HG03378 (cell line): ENCODE measurements at regions not wholly inside any gene's neighbourhood (a gene's known extent, or its start where the extent isn't known, plus 50 kb on each side); places are given as distances from the start of the nearest gene placed in this dataset.

Source experiments
- ATAC-seq: cut with Tn5 transposase; IDR thresholded peaks from one replicate; pipeline ENCODE4 v1.9.1; 2021; ENCODE audit warnings: mild to moderate bottlenecking, moderate library complexity; ENCODE audit not compliant: unreplicated experiment

DNA sequence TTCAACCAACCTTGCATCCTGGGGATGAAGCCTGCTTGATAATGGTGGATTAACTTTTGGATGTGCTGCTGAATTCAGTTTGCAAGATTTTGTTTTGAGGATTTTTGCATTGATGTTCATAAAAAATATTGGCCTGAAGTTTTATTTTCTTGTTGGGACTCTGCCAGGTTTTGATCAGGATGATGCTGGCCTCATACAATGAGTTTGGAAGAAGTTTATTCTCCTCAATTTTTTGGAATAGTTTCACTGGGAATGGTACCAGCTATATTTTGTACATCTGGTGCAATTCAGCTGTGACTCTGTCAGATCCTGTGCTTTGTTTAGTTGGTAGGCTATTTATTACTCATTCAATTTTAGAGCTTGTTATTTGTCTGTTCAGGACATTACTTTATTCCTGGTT lies 340.3 kb upstream of the TRAM1L1 start:
- no peak for ATAC-seq

DNA sequence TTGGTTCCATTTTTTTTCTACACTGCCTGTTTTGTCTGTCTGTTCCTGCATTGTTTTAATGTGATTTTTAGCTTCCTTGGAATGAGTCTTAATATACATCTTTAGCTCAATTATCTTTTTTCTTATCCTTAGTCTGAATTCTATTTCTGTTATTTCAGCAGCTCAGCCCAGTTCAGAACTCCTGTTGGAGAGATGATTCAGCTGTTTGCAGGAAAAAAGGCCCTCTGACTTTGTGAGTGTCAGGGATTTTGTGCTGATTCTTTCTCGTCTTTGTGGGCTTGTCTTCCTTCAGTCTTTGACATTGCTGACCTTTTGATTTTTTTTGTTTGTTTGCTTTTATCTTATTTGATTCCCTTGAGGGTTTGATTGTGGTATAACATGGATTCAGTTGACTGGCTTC lies 343.2 kb upstream of the TRAM1L1 start:
- no peak for ATAC-seq

DNA sequence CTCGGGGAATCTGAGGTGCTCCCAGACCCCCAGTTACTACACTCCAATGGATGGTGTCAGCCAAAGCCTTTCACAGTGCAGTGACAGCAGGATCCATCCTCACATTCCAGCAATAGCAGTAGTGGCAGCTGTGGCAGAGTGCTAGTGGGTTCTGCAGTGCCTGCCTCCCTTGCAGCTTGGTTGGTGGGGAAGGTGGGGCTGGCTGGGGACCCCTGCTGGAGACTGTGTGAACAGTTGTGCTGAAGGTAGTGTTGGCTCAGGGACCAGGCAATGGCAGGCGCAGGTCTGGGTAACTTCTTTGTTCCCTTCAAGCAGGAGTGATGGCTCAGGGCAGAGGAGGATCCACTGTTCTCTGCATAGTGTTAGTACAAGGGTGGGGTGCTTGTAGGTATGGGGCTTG lies 343.7 kb upstream of the TRAM1L1 start:
- no peak for ATAC-seq

DNA sequence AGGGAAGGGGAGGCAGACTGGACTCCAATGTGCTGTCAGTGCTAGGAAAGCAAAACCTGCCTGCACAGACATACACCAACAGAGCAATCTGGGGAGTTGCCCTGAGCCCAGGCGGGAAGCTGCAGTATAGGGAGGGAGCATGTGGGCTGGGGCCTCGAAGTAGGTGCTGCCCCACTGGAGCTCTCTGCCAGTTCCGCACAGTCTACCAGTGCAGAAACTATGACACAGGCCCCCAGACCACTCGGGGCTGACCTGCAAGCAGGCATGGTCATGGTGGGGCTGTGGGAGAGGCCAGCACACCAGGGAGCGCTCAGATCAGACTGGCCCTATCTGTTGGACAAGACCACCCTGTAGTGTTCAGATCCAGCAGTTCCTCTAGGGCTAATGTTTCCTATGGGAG lies 344.1 kb upstream of the TRAM1L1 start:
- ATAC-seq, result no peak

DNA sequence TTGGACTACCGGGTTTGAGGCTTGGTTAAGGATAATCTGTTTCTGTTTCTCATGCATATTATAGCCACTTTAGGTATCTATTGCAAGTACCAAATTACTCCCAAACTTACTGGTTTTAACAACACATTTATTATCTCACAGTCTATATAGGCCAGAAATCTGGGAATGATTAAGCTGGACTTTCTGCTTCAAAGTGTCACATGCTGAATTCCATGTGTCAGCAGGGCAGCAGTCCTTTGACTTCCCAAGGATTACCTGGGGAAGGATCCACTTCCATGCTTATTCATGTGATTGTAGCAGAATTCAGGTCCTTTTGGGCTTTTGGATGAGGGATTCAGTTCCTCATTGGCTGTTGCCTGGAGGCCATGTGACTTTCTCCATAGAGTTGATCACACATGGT lies 349.0 kb upstream of the TRAM1L1 start:
- ATAC-seq, result no peak

DNA sequence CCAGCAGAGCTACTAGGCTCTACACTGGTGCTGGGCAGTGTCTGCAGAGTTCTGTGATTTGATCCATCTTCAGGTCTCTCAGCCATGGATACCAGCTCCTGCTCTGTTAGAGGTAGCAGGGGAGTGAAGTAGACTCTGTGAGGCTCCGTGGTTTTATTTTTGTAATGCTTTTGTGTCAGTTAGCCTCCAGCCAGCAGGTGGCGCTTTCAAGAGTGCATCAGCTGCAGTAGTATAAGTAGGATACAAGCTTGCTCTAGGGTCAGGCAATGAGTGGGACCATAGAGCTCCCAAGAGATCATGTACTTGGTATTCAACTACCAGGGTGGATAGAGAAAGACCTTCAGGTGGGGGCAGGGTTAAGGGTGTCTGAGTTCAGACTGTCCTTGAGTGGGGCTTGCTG lies 362.5 kb upstream of the TRAM1L1 start:
- ATAC-seq, result no peak

DNA sequence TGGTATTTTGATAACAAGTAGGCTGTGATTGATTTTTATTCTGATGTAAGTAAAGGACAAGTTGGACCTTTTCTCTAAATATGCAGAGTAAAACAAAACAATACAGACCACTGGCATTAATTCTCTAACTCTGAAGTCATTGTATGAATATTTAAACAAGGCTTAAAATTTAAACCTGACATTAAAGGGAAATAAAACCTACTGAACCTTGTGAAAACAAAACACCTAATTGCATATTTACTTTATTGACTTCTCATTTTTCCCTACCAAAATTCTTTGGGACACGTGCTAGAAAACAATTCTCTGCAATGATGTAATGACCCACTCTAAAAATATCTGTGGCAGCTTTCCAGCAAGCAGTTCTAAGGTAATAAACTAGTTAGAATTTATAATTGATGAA lies 369.7 kb upstream of the TRAM1L1 start:
- ATAC-seq, result no peak

DNA sequence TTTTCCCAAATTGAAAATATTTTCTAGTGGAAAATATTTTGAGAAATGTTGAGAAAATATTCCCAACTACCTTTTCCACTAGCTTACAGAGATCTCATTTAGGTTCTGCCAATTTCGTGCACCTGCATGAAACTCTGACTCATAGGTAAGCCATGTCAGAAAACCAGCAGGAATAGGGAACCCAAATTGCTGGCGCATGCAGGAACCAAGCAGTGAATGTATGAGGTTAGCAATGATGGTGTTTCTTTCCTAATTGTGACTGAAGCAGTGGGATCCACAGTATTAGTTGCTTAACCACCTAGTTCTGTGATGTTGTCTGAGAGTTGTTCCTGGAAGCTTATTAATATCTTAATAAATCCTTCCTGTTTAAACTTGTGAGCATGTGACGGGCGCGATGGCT lies 381.0 kb upstream of the TRAM1L1 start:
- no peak for ATAC-seq

DNA sequence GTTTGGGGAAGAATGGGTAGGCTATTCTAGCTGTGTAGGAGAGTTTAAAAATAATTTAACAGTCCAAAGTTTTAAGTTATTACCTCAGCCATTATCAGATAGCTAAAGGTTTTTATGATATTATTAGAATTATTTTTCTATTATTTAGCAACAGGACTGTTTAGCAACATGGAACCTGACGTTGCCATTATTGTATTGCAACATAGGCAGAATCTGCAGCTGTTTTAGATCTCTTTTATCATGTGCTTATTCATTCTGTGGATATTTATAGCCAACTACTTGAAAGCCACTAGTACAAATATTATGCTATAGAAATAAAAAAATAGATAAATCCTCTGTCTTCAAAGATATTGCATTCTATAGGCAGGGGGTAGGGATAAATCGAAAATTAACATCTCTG lies 382.0 kb upstream of the TRAM1L1 start:
- ATAC-seq, result no peak

DNA sequence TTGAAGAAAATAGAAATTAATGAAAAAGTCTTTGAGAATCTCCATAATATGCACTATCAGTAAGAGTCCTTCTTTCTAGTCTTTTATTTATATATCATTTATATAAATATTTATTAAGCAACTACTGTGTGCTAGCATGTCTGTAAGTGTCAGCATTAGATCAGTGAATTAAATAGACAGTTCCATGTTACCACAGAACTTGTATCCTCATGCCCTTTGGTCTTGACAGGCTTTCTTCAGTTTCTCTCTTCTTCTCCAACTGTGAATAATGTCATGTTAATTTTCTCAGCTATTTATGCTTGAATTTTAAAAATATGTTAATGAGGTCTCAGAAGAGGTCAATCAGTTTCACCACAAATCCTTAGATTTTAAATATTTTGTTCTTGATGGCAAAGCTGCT lies 389.6 kb upstream of the TRAM1L1 start:
- no peak for ATAC-seq

DNA sequence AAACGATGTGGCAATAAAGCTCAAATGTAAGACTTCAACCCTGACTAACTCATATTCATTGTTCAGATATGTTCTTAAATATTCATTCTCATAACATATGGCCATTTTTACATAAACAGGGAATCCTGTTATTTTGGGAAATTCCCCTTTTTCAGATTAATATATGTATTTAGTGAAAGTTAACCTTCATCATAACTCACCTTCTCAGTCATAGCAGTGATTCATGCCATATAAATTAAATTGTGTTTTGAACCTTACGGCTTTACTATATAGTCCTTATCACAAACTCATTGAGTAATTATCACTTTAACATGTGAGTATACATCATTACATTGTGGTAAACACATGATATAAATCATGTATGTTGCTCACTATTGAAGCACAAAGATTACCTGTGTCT lies 392.5 kb upstream of the TRAM1L1 start:
- no peak for ATAC-seq

DNA sequence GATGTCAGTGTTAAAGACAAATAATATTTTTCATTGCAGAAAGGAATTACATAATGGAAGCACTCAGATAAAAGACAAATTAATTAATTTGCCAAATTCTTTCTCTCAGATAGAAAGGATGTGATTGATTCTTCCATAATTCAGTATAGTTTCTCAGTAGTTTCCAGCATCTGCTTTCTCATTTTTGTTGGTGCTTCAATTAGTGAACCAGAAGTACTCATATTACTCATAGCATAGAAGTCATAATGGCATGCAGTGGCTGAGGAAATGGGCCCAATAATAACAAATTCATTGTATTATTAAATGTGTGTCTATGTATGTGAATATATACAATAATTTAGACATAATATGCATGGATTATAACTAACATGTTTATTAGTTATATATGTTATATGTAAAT lies 393.3 kb upstream of the TRAM1L1 start:
- no peak for ATAC-seq

DNA sequence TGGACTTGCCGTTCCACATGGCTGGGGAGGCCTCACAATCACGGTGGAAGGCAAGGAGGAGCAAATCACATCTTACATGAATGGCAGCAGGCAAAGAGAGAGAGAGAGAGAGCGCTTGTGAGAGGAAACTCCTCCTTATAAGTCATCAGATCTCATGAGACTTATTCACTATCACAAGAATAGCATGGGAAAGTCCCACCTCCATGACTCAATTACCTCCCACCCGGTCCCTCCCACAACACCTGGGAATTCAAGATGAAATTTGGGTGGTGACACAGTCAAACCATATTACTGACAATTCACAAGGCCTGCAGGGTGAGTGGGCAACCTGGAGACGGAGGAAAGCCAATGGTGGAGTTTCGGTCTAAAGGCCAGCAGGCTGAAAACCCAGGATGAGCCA lies 394.3 kb upstream of the TRAM1L1 start:
- no peak for ATAC-seq

DNA sequence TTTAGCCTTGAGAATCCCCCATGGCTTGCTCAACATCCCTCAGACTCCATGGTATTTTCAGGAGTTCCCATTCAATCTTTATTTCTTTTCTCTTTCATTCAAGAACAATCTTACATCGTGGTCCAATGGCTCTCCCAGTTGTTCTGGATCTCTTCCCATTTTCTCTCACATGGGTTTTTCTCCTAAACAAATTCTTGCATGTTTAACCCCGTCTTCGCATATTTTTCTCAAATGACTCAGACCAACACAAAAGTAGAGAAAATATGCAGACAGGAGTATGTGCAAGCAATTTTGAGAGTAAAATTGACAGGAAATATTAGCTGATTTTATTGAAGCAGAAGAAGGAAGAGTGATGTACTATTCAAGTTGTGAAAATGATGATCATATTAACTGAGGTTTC lies 396.4 kb upstream of the TRAM1L1 start:
- ATAC-seq, result no peak

DNA sequence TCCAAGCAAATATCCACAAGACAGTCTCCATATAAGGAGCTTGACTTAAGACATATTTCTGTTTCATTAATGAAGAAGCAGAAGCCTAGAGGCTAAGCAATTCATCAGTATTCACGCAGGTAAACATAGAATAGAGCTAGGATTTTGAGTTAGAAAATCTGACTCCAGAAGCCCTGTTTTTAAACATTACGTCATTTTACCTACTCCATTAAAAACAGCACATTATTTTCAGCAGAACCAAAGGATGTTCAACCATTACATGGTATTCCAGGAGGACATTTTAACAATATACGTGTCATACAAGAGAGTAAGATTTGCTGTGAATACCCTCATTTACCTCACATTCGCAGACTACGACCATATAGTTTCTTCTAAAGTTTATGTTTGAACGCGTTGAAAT lies 403.3 kb upstream of the TRAM1L1 start:
- ATAC-seq, result no peak

DNA sequence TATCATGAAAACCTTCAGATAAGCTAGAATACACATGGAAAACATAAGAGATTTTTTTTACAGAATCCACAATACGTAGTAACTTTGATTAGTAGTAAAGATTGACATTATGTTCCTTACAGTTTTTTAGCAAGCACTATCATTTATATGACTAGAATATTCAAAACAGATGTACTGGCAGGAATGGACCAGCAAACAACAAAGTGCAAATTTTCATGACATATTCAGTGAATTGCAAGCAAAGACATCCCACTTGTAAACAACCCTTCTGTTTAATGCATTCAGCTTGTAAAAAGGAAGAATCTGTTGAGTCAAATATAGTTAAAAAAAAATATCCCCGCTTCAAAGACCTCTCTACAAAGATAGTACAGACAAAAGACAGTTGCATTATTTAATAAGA lies 403.7 kb upstream of the TRAM1L1 start:
- ATAC-seq, result no peak

DNA sequence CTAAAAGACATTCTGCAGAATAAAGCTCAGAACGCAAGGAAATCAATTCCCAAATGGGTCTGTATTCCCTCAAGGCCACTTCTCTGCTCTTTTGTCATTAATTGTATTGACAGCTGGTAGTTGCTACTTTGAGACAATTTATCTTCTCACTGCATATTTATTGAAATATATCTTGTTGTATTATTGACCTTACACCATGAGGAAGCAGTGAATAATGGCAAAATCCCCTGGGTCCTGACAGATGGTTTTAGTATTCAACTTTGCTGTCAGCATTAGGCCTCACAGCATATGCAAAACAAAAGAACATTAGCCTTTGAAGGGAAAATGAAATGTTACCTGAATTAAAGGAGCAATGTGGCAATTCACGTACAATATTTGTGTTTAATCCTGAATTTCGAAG lies 406.1 kb upstream of the TRAM1L1 start:
- ATAC-seq, result no peak

DNA sequence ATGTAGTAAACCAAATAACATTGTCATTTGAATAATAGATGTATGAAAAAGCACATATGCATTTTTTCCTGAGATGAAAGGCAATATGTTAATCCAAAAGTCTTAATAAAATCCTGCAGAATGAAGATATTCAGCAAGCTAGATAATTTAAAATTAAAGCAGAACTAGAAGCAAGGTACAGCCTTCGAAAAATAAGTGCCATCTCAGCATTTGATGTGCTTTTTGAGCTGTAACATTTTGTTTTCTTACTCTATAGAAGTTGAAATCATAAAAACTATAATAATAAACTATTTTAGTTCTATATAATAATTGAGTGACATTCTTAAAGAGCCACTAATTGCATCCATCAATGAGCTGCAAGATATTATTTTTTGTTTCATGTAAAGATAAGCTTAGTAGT lies 410.4 kb upstream of the TRAM1L1 start:
- ATAC-seq, result no peak

DNA sequence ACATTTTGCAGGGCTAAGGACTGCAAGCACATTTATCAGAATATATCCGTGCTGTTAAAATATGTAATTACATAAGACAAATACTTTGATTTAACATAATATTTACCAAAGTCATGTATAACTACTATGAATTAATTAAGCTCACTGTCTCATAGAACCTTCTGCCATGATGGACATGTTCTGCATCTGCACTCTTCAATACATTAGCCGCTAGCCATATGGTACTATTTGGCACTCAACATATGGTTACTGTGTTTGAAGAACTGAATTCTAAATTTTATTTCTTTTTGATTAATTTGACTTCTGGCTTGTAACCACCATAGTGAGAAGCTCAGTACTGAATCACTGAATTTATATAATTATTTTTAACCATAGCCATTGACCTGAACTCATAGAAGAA lies 427.0 kb upstream of the TRAM1L1 start:
- no peak for ATAC-seq

DNA sequence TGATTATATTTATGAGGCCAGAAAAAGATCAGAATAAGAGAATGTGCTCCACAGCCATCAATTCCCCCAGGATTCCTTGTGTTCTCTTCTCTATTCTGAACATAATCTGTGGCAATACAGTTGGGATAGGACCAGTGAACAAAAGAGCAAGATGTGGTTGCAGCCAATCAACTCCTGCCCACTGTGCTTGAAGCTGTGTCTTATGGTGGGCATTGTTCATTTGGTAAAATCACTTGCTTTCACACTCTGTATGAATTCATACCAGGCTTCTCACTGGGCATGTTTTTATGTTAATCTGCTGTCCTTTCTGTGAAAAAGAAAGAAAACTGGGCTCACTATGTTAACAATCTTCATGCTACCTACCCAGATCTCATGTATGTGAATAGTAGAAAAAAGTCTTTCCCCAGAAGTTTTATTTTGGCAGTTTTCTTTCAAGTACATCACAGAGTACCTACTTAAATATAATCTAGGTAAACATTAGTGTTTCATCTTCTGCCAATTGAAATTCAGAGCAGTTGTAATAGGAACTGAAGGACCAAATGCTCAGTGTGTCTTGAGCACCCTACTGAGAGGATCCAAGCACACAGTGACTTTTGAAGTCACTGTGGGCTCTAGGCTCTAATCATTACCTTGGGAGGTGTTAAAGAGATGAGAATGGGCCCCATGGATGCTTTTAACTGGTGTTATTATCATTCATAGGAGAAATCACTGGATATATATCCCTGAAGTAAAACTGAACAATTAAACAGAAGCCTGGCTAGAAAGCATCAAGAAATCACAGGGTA lies 429.2 kb upstream of the TRAM1L1 start:
- no peak for ATAC-seq

DNA sequence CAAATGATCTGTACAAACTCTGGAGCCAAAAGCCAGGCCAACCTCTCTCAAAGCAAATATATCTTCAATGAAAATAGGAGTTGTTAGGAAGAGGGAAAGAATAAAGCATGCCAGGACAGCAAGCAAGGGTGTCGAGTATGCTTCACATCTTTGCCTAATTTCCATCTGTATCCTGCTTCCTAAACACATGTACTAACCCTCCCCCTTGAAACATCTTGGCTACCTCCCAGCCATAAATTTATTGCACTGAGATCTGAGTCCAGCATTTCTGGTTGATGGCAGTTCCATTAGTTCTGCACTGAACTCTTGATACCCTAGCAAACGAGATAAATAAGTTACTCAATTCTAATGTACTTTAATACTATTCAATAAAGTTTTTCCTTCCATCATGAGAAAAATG lies 430.5 kb upstream of the TRAM1L1 start:
- no peak for ATAC-seq

DNA sequence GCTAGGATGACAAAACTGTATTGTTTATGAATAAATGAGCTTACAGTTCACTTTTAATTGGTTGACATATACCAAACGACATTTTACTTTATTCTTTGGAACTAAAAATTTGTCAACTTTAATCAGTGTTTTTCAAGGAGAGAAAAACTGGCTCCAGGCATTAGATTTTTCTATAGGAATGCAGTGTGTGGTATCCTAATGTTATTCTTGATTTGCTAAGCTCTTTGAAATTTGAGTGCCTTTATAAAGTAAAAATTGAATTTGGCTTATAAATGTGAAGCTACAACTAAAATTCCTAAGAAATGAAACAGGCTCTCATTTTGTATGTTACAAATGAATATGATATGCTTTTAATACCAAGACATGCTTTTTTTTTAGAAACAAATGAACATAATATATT lies 442.2 kb upstream of the TRAM1L1 start:
- ATAC-seq, result no peak

DNA sequence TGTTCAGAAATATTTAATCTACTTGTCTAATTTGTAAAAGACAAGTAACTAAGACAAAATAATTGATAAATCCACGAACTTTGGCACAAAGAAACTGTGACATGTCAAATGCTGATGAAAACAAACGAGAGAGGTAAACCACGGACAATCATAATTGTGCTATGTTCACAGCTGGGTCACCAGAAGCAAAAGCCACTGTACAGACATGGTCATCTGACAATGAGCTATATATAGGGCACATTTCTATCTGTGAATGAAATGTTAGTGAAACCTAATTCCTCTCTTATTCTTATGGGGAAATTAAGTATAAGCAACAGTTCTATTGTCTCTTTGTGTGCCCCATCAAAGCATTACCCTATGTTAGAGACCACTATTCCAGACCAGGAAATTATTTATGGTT lies 444.0 kb upstream of the TRAM1L1 start:
- no peak for ATAC-seq
